GM20000 (cell line): ENCODE measurements at regions not wholly inside any gene's neighbourhood (a gene's known extent, or its start where the extent isn't known, plus 50 kb on each side); places are given as distances from the start of the nearest gene placed in this dataset.

Experiments
- DNase-seq: peaks from one replicate; pipeline ENCODE4 v3.0.0; 2012; ENCODE audit warnings: low spot score
- TF ChIP-seq, protein P1 (sequence below): IDR thresholded peaks from 2 replicates; pipeline ENCODE4 v1.5.1; 2012; ENCODE audit warnings: mild to moderate bottlenecking, control low read depth; ENCODE audit errors: extremely low read depth, missing control alignments

DNA sequence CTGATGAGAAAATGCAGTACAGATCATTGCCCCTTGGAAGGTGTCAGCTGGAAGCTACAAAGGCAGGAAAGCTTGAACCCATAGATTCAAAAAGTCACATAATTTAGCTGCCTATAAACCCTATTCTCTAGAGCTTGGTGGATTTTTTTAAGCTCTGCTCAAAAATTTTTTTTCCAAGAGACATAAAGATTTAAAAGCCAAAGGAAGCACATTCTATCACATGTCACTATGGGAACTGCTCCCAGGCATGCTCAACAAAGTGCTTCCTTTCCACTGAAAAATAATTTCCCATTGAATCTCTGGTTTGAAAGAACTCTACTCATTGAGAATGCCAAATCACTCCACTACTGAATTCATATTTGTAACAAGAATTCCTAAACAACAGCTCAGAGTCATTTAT is 419.8 kb downstream of the CETN3 start:
- no peak for DNase-seq
- TF ChIP-seq, protein P1, sequence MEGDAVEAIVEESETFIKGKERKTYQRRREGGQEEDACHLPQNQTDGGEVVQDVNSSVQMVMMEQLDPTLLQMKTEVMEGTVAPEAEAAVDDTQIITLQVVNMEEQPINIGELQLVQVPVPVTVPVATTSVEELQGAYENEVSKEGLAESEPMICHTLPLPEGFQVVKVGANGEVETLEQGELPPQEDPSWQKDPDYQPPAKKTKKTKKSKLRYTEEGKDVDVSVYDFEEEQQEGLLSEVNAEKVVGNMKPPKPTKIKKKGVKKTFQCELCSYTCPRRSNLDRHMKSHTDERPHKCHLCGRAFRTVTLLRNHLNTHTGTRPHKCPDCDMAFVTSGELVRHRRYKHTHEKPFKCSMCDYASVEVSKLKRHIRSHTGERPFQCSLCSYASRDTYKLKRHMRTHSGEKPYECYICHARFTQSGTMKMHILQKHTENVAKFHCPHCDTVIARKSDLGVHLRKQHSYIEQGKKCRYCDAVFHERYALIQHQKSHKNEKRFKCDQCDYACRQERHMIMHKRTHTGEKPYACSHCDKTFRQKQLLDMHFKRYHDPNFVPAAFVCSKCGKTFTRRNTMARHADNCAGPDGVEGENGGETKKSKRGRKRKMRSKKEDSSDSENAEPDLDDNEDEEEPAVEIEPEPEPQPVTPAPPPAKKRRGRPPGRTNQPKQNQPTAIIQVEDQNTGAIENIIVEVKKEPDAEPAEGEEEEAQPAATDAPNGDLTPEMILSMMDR = no peak

DNA sequence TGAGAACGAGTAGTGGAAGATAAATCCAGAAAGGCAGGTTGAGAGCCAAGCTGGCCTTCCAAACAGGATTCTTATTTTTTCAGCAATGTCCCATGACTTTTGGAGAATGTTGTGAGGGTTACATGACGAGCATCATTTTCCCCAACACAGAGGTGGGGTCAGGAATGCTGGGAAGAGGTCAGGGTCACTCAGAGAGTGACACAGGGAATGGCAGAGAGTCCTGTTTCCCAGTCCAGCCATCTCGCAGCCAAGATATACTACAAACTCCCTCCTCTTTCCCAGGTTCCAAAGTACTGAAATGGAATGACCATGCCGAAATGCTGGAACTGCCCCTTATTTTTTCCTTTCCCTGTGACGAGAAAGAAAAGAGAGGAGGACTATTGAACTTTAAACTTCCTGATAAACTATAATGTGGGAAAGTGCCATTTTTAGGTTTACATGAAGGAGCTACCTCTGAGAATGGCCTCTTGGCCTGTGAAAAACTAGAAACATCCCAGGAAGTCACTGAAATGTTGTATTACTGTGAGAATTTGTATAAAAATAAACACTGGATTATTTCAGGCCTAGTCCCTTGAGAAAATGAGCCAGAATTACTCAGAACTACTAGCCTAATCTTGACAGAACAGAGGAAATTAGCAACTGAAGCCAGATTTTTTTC is 420.4 kb downstream of the CETN3 start:
- DNase-seq = no peak
- TF ChIP-seq, protein P1 = no peak

DNA sequence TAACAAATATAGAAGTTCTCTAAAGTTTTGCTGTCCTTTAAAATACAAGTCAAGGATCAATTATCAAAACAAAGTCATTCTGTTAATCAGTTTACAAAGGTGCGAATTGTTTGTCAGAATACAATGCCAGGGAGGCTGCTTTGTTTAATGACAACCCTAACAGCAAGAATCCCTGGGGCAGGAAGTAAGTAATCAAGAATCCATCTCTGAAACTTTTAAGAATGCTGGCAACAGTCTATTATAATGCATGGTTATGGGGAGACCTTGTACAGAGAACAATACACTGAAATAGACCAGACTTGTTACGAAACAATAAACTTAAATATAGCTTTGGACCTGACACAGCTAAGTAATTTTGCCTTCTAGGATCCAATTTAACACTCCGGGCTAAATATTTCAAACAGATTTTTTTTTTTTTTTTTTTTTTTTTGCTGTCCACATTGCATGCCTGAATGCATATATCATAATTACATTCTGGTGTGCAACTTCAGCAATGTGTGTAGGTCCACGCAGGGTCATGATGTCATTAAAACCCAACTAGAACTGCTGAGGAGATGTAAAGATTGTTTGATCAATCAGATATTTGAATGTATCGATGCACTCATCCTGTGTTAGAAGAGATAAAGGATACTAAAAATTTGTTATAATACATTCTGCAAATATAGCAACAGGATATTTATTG is 421.3 kb downstream of the CETN3 start:
- DNase-seq = no peak
- TF ChIP-seq, protein P1 = no peak

DNA sequence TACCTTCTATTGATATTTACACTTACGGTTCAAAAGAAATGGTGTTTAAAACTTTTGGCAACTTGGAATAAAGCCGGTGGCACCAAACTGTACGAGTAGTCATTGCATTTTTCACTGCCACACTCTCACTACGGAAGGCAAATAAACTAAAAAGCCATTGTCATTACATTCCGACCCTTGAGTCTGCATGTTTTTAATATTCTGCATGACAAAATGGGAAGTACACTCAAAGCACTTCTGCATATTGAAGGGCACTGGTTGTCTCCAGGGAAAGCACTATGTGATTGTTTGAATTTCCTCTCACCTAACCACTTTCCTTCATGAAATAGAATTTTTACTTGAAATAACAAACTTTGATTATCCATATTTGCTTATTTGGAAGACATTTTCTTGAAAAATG is 426.3 kb downstream of the CETN3 start:
- TF ChIP-seq, protein P1 = no peak
- DNase-seq = no peak

DNA sequence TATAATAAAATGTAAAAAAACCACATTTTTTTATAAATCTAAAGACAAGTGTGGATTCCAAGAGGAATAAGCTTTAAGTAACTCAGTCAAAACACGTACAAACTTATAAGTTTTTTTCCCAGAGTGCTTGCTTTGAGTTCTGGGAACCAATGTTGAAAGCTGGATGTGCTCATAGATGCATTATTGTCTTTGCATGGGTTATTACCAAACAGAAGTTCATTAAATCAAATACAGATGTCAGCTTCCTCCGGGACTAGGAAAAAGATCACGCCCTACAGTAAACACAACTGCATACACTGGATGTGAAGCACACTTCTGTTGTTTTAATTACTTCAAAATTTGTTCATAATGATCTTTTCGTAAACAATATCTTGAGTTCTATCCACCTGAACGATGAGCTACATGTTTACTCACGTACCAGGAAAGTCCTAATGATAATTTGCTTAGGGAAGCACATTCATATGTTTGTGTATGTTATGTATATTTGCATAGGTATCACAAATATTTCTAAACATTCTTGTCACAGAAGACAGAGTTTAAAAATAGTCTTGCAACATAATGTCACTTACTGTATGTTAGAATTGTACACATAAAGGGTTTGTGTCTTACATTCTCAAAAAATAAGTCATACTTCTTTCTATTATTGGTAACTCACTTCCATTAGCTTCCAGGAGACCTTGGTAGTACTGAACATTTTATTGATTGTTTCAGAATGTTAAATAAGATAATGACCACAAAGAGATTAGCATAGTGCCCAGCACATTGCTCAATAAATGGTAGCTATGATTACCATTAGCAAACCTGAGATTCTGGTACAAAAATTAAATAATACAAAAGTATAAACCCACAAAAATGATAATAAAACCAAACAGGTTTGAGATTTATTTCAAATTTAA is 427.4 kb downstream of the CETN3 start:
- no peak for DNase-seq
- TF ChIP-seq, protein P1 = no peak

DNA sequence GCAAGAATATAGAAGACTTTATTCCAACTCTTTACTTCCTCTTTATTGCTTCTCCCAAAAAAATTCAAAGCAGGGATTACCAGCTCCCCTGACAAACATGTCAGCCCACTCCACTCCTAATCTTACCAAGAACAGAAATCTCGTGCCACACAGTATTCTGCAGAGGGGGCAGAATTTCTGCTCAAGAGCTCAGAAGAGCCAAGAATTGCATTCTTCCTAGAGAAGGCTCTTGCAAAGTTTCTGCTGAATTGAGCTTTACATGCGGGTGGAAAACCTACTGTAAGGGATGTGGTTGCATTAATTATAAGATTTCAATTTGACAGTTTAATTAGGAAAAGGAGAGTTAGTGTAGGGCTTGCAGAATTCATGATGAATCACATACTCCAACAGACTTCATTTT is 428.5 kb downstream of the CETN3 start:
- TF ChIP-seq, protein P1 = no peak
- no peak for DNase-seq

DNA sequence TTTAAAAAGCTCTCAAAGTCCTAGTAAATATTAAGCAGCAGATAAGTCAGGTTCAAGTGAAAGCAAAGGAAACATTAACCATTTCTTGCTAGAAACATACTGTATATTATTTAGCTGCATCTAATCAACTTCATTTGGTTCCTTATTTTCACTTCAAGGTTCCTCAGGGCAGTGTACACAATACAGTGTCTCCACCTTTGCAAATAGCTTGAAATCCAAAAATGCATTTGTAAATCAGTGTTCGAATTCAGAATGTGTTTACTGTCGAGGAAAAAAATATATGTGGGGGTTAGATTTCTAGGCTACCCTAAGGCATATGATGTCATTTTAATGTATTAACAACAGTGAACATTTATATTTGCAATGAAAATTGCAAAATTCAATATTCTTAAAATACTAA is 436.0 kb downstream of the CETN3 start:
- no peak for DNase-seq
- TF ChIP-seq, protein P1 = no peak
